ENCODE measurements at regions not wholly inside any gene's neighbourhood (a gene's known extent, or its start where the extent isn't known, plus 50 kb on each side); places are given as distances from the start of the nearest gene placed in this dataset.

- H3K4me1 ChIP-seq (ENCODE audit: insufficient read depth, low read length, severe bottlenecking), result no peaks in the 10 kb centered on the region
- H3K27me3 ChIP-seq (ENCODE audit: insufficient read depth, low read length), result no peaks in the 10 kb centered on the region
- H3F3A ChIP-seq (ENCODE audit: insufficient read depth, low read length), result no peaks in the 10 kb centered on the region
- no peaks in the 10 kb centered on the region for H3K9me2 ChIP-seq (ENCODE audit: low read depth, low read length)
- H3K36me3 ChIP-seq (ENCODE audit: insufficient read depth, low read length), result no peaks in the 10 kb centered on the region
- H4K20me1 ChIP-seq (ENCODE audit: insufficient read depth, low read length), result no peaks in the 10 kb centered on the region
- H3K27ac ChIP-seq (ENCODE audit: low read depth, low read length, poor library complexity, severe bottlenecking), result no peak overlapping the region
- H3K9me3 ChIP-seq (ENCODE audit: low read length), result no peaks in the 10 kb centered on the region
- TF ChIP-seq EZH2 (IDR thresholded peaks at IDR 0.05; ENCODE audit: borderline replicate concordance, low read length) (no peak), CTCF (IDR thresholded peaks at IDR 0.05; ENCODE audit: low read length) (no peak)
- H3K4me2 ChIP-seq (ENCODE audit: low read length), result no peak overlapping the region
- no peak overlapping the region for H3K4me3 ChIP-seq (ENCODE audit: low read depth, low read length, poor library complexity, severe bottlenecking)
- H3K9ac ChIP-seq (ENCODE audit: low read length), result no peak overlapping the region
- H2AFZ ChIP-seq (ENCODE audit: low read length), result no peak overlapping the region
- no peaks in the 10 kb centered on the region for H3K79me2 ChIP-seq (ENCODE audit: insufficient read depth, low read length)
These were observed 600.6 kb upstream of the LMO3 start for GRCh38 chr12:17206553-17206952.

- Histone ChIP-seq H3K4me2 (ENCODE audit: low read length) (no peak overlapping the region), H3F3A (ENCODE audit: insufficient read depth, low read length) (no peaks in the 10 kb centered on the region), H3K4me1 (ENCODE audit: insufficient read depth, low read length, severe bottlenecking) (no peaks in the 10 kb centered on the region), H3K9ac (ENCODE audit: low read length) (no peak overlapping the region), H3K36me3 (ENCODE audit: insufficient read depth, low read length) (no peaks in the 10 kb centered on the region), H3K27me3 (ENCODE audit: insufficient read depth, low read length) (no peaks in the 10 kb centered on the region), H4K20me1 (ENCODE audit: insufficient read depth, low read length) (no peaks in the 10 kb centered on the region), H3K27ac (ENCODE audit: low read depth, low read length, poor library complexity, severe bottlenecking) (no peak overlapping the region), H3K9me2 (ENCODE audit: low read depth, low read length) (no peaks in the 10 kb centered on the region), H3K9me3 (ENCODE audit: low read length) (no peaks in the 10 kb centered on the region), H2AFZ (ENCODE audit: low read length) (no peak overlapping the region), H3K4me3 (ENCODE audit: low read depth, low read length, poor library complexity, severe bottlenecking) (no peak overlapping the region), H3K79me2 (ENCODE audit: insufficient read depth, low read length) (no peaks in the 10 kb centered on the region)
- no peak for TF ChIP-seq EZH2 (IDR thresholded peaks at IDR 0.05; ENCODE audit: borderline replicate concordance, low read length)
- TF ChIP-seq CTCF (IDR thresholded peaks at IDR 0.05; ENCODE audit: low read length), result no peak
These were observed 598.5 kb upstream of the LMO3 start for GRCh38 chr12:17204289-17205054.

- TF ChIP-seq EZH2 (IDR thresholded peaks at IDR 0.05; ENCODE audit: borderline replicate concordance, low read length) (no peak), CTCF (IDR thresholded peaks at IDR 0.05; ENCODE audit: low read length) (no peak)
These were observed 597.5 kb upstream of the LMO3 start for GRCh38 chr12:17203497-17203896.

More at GRCh38 chr12:17203497-17203896, 597.5 kb upstream of the LMO3 start:
- no peak overlapping the region for H2AFZ ChIP-seq (ENCODE audit: low read length)
- no peak overlapping the region for H3K4me2 ChIP-seq (ENCODE audit: low read length)
- no peaks in the 10 kb centered on the region for H3K4me1 ChIP-seq (ENCODE audit: insufficient read depth, low read length, severe bottlenecking)
- H4K20me1 ChIP-seq (ENCODE audit: insufficient read depth, low read length), result no peaks in the 10 kb centered on the region
- no peaks in the 10 kb centered on the region for H3K79me2 ChIP-seq (ENCODE audit: insufficient read depth, low read length)
- H3K27ac ChIP-seq (ENCODE audit: low read depth, low read length, poor library complexity, severe bottlenecking), result no peak overlapping the region
- no peaks in the 10 kb centered on the region for H3F3A ChIP-seq (ENCODE audit: insufficient read depth, low read length)
- H3K9me3 ChIP-seq (ENCODE audit: low read length), result no peaks in the 10 kb centered on the region
- no peaks in the 10 kb centered on the region for H3K36me3 ChIP-seq (ENCODE audit: insufficient read depth, low read length)
- H3K9ac ChIP-seq (ENCODE audit: low read length), result no peak overlapping the region
- H3K9me2 ChIP-seq (ENCODE audit: low read depth, low read length), result no peaks in the 10 kb centered on the region
- H3K27me3 ChIP-seq (ENCODE audit: insufficient read depth, low read length), result no peaks in the 10 kb centered on the region
- no peak overlapping the region for H3K4me3 ChIP-seq (ENCODE audit: low read depth, low read length, poor library complexity, severe bottlenecking)
